CD14-positive monocyte (primary cell): ENCODE measurements at regions not wholly inside any gene's neighbourhood (a gene's known extent, or its start where the extent isn't known, plus 50 kb on each side); places are given as distances from the start of the nearest gene placed in this dataset.

Experiments
- DNase-seq, 3 donors: peaks; one replicate each; pipeline ENCODE4 v3.0.0-alpha.2; 2011 to 2022
- H2AFZ ChIP-seq: 2 replicates; pipeline ENCODE4 v1.6.0; 2012; ENCODE audit warnings: mild to moderate bottlenecking, low read depth, low read length, inconsistent platforms; ENCODE audit not compliant: insufficient read depth, poor library complexity, severe bottlenecking
- H3K27ac ChIP-seq, 2 donors: 1 replicate in 1 of 2; 2 replicates in 1 of 2; pipeline ENCODE4 v1.5.1; 2012 to 2013; ENCODE audit warnings: low read length in 2 of 2, control low read depth in 1 of 2, inconsistent platforms in 1 of 2, low read depth in 1 of 2, mild to moderate bottlenecking in 1 of 2
- H3K27me3 ChIP-seq, 2 donors: one replicate each; pipeline versions ENCODE4 v1.6.0 to v1.6.1; 2011 to 2013; ENCODE audit warnings: low read length in 2 of 2; ENCODE audit not compliant: control insufficient read depth in 2 of 2, insufficient read depth in 2 of 2
- H3K36me3 ChIP-seq, 2 donors: replicated peaks in 1 of 2; 1 replicate in 1 of 2; 2 replicates in 1 of 2; pipeline versions ENCODE4 v1.5.1 to v1.6.1; 2012 to 2013; ENCODE audit warnings: low read length in 2 of 2, control low read depth in 1 of 2, inconsistent platforms in 1 of 2, mild to moderate bottlenecking in 1 of 2; ENCODE audit not compliant: insufficient read depth in 2 of 2, control insufficient read depth in 1 of 2
- H3K4me1 ChIP-seq, 2 donors: 1 replicate in 1 of 2; 2 replicates in 1 of 2; pipeline versions ENCODE4 v1.5.1 to v1.6.1; 2012 to 2013; ENCODE audit warnings: low read length in 2 of 2, control low read depth in 1 of 2, inconsistent platforms in 1 of 2, mild to moderate bottlenecking in 1 of 2, moderate library complexity in 1 of 2; ENCODE audit not compliant: insufficient read depth in 2 of 2, control insufficient read depth in 1 of 2
- H3K4me2 ChIP-seq: replicated peaks from 2 replicates; pipeline ENCODE3; 2012; ENCODE audit warnings: low read length, moderate library complexity, mild to moderate bottlenecking; ENCODE audit not compliant: poor library complexity, severe bottlenecking; ENCODE audit errors: extremely low read depth
- H3K4me3 ChIP-seq, 3 experiments: fragments of 200-600 bp in 1 of 3; sonication (generic) in 1 of 3; replicated peaks in 1 of 3; 1 replicate in 2 of 3; 2 replicates in 1 of 3; pipeline ENCODE4 v1.5.1; 2011 to 2013; ENCODE audit warnings: low read length in 3 of 3, mild to moderate bottlenecking in 3 of 3, control low read depth in 2 of 3, low read depth in 2 of 3, inconsistent platforms in 1 of 3, moderate library complexity in 1 of 3
- H3K79me2 ChIP-seq: 2 replicates; pipeline ENCODE4 v1.6.0; 2012; ENCODE audit warnings: mild to moderate bottlenecking, control low read depth, inconsistent platforms, low read length, moderate library complexity; ENCODE audit not compliant: insufficient read depth
- H3K9ac ChIP-seq: 2 replicates; pipeline ENCODE4 v1.6.0; 2017; ENCODE audit warnings: low read length, mild to moderate bottlenecking; ENCODE audit not compliant: insufficient read depth, poor library complexity, severe bottlenecking
- H3K9me3 ChIP-seq, 2 donors: replicated peaks in 1 of 2; 1 replicate in 1 of 2; 2 replicates in 1 of 2; pipeline versions ENCODE4 v1.5.1 to v1.6.1; 2012 to 2013; ENCODE audit warnings: low read length in 2 of 2, control low read depth in 1 of 2; ENCODE audit not compliant: control insufficient read depth in 1 of 2, insufficient read depth in 1 of 2
- H4K20me1 ChIP-seq: 2 replicates; pipeline ENCODE4 v1.6.0; 2012; ENCODE audit warnings: mild to moderate bottlenecking, low read length, control low read depth, moderate library complexity; ENCODE audit not compliant: insufficient read depth
- H3K27ac Mint-ChIP-seq, 7 donors: one replicate each; pipeline ENCODE4 v1.8.0; 2020; ENCODE audit warnings: mild to moderate bottlenecking in 7 of 7, mixed read lengths in 7 of 7, moderate library complexity in 6 of 7, inconsistent platforms in 2 of 7
- H3K27me3 Mint-ChIP-seq, 3 donors: one replicate each; pipeline ENCODE4 v1.8.0; 2021 to 2022; ENCODE audit warnings: low read depth in 3 of 3, mild to moderate bottlenecking in 3 of 3, mixed read lengths in 3 of 3, moderate library complexity in 3 of 3, inconsistent platforms in 1 of 3
- H3K36me3 Mint-ChIP-seq, 2 donors: one replicate each; pipeline ENCODE4 v1.8.0; 2020; ENCODE audit warnings: mixed read lengths in 2 of 2, inconsistent platforms in 1 of 2, mild to moderate bottlenecking in 1 of 2
- H3K4me1 Mint-ChIP-seq: one replicate; pipeline ENCODE4 v1.8.0; 2020; ENCODE audit warnings: mild to moderate bottlenecking, mixed read lengths
- H3K4me3 Mint-ChIP-seq, 2 donors: one replicate each; pipeline ENCODE4 v1.8.0; 2020; ENCODE audit warnings: mild to moderate bottlenecking in 2 of 2, mixed read lengths in 2 of 2, moderate library complexity in 1 of 2
- H3K9me3 Mint-ChIP-seq, 7 donors: one replicate each; pipeline ENCODE4 v1.8.0; 2020 to 2022; ENCODE audit warnings: mixed read lengths in 7 of 7, mild to moderate bottlenecking in 6 of 7, moderate library complexity in 6 of 7, inconsistent platforms in 2 of 7
- CTCF ChIP-seq: fragments of 200-600 bp; IDR thresholded peaks from one replicate; pipeline ENCODE4 v1.8.0; 2022; ENCODE audit warnings: antibody characterized with exemption, mild to moderate bottlenecking
- WGBS: methylation state at CpG from one replicate; pipeline ENCODE4 v1.1.5; 2013; ENCODE audit warnings: missing lambda C conversion rate; ENCODE audit not compliant: insufficient coverage; 5-methylcytosine and 5-hydroxymethylcytosine counted together
- intact Hi-C, 2 donors: fragments of 100-400 bp; cut with micrococcal nuclease; formaldehyde crosslinking; loops; one replicate each; pipeline versions ENCODE4 v1.15.0 to v1.15.1; 2023

GRCh38 chr10:31188792-31189406, 130.1 kb upstream of the ZEB1 start:
- Mint-ChIP-seq H3K9me3 (peaks cover 0 to 5% (median 2%) of the 10 kb centered on the region in 7 donors), H3K4me1 (peaks cover 4% of the 10 kb centered on the region), H3K27me3 (no peaks in the 10 kb centered on the region), H3K27ac (no peak overlapping the region), H3K36me3 (no peaks in the 10 kb centered on the region), H3K4me3 (no peak overlapping the region)
- Histone ChIP-seq H4K20me1 (no peaks in the 10 kb centered on the region), H3K4me2 (no peak overlapping the region), H3K27ac (no peak overlapping the region), H2AFZ (no peak overlapping the region), H3K27me3 (no peaks in the 10 kb centered on the region), H3K4me1 (no peaks in the 10 kb centered on the region), H3K4me3 (no peak overlapping the region), H3K79me2 (no peaks in the 10 kb centered on the region), H3K36me3 (no peaks in the 10 kb centered on the region), H3K9ac (no peak overlapping the region), H3K9me3 (no peaks in the 10 kb centered on the region)
- DNase-seq: no peak
- intact Hi-C loops: no loop called here
- TF ChIP-seq CTCF: no peak
- WGBS: 100% methylated on average over 3 of the region's 4 CpGs

GRCh38 chr10:31190488-31190887, 128.5 kb upstream of the ZEB1 start:
- Mint-ChIP-seq H3K27ac (no peak overlapping the region), H3K4me3 (no peak overlapping the region), H3K9me3 (peaks cover 0 to 5% (median 0%) of the 10 kb centered on the region in 7 donors), H3K4me1 (no peaks in the 10 kb centered on the region), H3K27me3 (no peaks in the 10 kb centered on the region), H3K36me3 (no peaks in the 10 kb centered on the region)
- Histone ChIP-seq H3K36me3 (no peaks in the 10 kb centered on the region), H4K20me1 (no peaks in the 10 kb centered on the region), H3K27ac (no peak overlapping the region), H3K27me3 (no peaks in the 10 kb centered on the region), H3K9me3 (no peaks in the 10 kb centered on the region), H3K79me2 (no peaks in the 10 kb centered on the region), H2AFZ (no peak overlapping the region), H3K4me3 (no peak overlapping the region), H3K4me1 (no peaks in the 10 kb centered on the region), H3K4me2 (no peak overlapping the region), H3K9ac (no peak overlapping the region)
- WGBS: no CpG with 5 or more reads among the region's 2 CpGs
- intact Hi-C loops: no loop called here
- DNase-seq: no peak
- TF ChIP-seq CTCF: no peak
